AG04449 (cell line): ENCODE measurements at regions not wholly inside any gene's neighbourhood (a gene's known extent, or its start where the extent isn't known, plus 50 kb on each side); places are given as distances from the start of the nearest gene placed in this dataset.

ENCODE experiments used
- CTCF ChIA-PET: fragments of 350-600 bp; formaldehyde crosslinking; extraction: SDS; loops from one replicate; lab custom pipeline; 2021; ENCODE audit warnings: antibody characterized with exemption; lab: Yijun Ruan, JAX
- POLR2A ChIA-PET: fragments of 400-600, 350-600 bp; formaldehyde crosslinking; extraction: SDS; loops from one replicate; lab custom pipeline; 2020; ENCODE audit warnings: antibody characterized with exemption, inconsistent platforms; lab: Yijun Ruan, JAX
- DNase-seq: peaks from one replicate; pipeline ENCODE4 v3.0.0-alpha.2; 2010; ENCODE audit warnings: low read depth, low spot score
- H3K4me3 ChIP-seq: 2 replicates; pipeline ENCODE4 v1.5.1; 2011; ENCODE audit warnings: low read depth, mild to moderate bottlenecking, control low read depth, low read length
- TF ChIP-seq, protein P1 (sequence below): IDR thresholded peaks from one replicate; pipeline ENCODE4 v1.5.1; 2011; ENCODE audit warnings: mild to moderate bottlenecking, moderate library complexity, low read length, control low read depth, inconsistent platforms; ENCODE audit not compliant: insufficient read depth; ENCODE audit errors: missing control alignments

DNA sequence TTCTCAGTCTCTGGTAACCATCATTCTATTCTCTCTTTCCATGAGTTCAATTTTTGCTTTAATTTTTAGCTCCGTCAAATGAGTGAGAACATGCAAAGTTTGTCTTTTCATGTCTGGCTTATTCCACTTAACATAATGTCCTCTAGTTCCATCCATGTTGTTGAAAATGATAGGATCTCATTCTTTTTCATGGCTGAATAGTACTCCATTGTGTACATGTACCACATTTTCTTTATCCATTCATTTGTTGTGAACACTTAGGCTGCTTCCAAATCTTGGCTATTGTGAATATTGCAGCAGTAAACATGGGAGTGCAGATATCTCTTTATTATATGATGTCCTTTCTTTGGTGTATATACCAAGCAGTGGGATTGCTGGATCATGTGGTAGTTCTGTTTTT, 145.4 kb upstream of the E2F7 start:
- no peak for DNase-seq
- CTCF ChIA-PET: no interaction called here
- H3K4me3 ChIP-seq: no peak overlapping the region
- TF ChIP-seq, protein P1, sequence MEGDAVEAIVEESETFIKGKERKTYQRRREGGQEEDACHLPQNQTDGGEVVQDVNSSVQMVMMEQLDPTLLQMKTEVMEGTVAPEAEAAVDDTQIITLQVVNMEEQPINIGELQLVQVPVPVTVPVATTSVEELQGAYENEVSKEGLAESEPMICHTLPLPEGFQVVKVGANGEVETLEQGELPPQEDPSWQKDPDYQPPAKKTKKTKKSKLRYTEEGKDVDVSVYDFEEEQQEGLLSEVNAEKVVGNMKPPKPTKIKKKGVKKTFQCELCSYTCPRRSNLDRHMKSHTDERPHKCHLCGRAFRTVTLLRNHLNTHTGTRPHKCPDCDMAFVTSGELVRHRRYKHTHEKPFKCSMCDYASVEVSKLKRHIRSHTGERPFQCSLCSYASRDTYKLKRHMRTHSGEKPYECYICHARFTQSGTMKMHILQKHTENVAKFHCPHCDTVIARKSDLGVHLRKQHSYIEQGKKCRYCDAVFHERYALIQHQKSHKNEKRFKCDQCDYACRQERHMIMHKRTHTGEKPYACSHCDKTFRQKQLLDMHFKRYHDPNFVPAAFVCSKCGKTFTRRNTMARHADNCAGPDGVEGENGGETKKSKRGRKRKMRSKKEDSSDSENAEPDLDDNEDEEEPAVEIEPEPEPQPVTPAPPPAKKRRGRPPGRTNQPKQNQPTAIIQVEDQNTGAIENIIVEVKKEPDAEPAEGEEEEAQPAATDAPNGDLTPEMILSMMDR: no peak
- POLR2A ChIA-PET: no interaction called here

- no peak for DNase-seq
- POLR2A ChIA-PET: no interaction called here
- TF ChIP-seq, protein P1: no peak
- H3K4me3 ChIP-seq: no peak overlapping the region
- CTCF ChIA-PET: no interaction called here
Measured at GRCh38 chr12:77204083-77204482, 138.7 kb upstream of the E2F7 start.

DNA sequence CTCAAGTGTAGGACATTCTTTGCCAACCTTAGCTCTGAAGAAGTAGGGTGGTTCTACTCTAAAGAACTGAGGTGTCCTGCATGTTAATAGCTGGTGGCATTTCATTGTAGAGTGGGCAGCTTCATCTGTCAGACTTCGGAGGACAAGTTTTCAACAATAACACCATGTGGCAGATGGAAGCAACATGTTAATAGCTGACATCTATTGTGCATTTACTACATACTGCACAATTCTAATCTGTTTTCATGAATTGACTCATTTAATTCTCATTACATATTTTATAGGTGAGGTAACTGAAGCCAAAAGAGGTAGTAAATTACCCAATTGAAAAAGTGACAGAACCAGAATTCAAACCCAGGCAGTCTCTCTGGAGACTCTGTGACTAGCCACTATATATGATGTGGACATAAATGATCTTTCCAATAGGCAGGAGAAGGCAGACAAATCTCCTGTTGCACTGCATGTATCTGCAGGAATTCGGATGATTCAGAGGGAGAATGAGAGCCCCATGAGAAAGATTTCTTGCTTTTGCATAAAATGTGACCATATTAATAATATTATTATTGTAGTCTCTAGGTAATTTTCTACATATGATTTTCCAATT, 137.2 kb upstream of the E2F7 start:
- TF ChIP-seq, protein P1: no peak
- no peak for DNase-seq
- H3K4me3 ChIP-seq: no peak overlapping the region
- CTCF ChIA-PET: interaction anchor here (1.8 kb wide), 1 partner anchor 50 kb away, joined by 4 read pairs; no protein-coding TSS in a partner anchor
- POLR2A ChIA-PET: no interaction called here

GRCh38 chr12:77189901-77190416, 124.6 kb upstream of the E2F7 start:
- DNase-seq: peak; percentile 88
- TF ChIP-seq, protein P1: no peak
- ChIA-PET POLR2A (no interaction called here), CTCF (no interaction called here)
- no peak overlapping the region for H3K4me3 ChIP-seq

DNA sequence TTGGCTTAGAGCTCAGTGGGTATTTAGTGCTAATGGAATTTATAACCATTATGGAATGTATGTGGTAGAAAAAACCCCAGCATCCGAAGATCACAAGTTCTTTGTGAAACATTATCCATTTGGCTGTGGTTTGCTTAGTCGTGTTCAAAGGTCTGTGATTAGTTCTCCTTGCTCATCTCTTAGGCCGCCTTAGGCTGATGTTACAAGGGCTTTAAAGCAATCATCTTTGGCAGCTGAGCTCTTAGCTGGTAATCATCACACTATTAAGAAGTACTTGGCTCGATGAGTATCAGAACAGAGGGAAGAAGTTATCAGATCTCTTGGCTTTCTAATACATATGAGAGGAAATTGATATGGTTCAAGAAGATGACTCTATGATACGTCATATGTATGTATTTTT, 124.1 kb upstream of the E2F7 start:
- ChIA-PET CTCF (no interaction called here), POLR2A (no interaction called here)
- peak; percentile 78 for DNase-seq
- H3K4me3 ChIP-seq: no peak overlapping the region
- TF ChIP-seq, protein P1: no peak

DNA sequence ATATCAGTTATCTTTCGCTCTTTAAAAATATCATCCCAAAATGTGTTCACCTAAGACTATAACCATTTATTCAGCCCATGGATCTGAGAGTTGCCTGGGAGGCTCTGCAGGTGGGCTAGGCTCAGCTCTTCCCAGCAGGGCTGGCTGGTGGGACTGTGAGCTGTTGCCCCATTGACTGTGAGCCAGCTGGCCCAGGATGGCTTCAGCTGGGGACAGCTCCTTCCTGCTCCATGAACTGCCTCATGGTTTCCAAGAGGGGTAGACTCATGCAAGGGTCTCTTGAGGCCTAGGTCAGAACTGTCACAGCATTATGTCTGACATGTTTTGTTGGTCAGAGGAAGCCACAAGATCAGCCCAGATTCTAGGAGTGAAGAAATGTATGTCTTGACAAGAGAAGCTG, 114.1 kb upstream of the E2F7 start:
- TF ChIP-seq, protein P1: no peak
- no peak overlapping the region for H3K4me3 ChIP-seq
- no peak for DNase-seq
- ChIA-PET CTCF (interaction anchor here (1.0 kb wide), 1 partner anchor 506 kb away, joined by 3 read pairs; no protein-coding TSS in a partner anchor), POLR2A (no interaction called here)
